ENCODE measurements at regions not wholly inside any gene's neighbourhood (a gene's known extent, or its start where the extent isn't known, plus 50 kb on each side); places are given as distances from the start of the nearest gene placed in this dataset.

GRCh38 chr5:82386576-82386975 lies 108.4 kb upstream of the RPS23 start (continued):
- TF ChIP-seq CEBPB (IDR thresholded peaks at IDR 0.05; ENCODE audit: low read depth) = no peak
- no peak for TF ChIP-seq SP1 (IDR thresholded peaks at IDR 0.05; ENCODE audit: low read depth)
- TF ChIP-seq YY1 (IDR thresholded peaks at IDR 0.05; ENCODE audit: extremely low read depth, insufficient replicate concordance, low read depth, low read length) = no peak
- TF ChIP-seq EZH2 (IDR thresholded peaks at IDR 0.05) = no peak

- no peaks in the 10 kb centered on the region for H3K27me3 ChIP-seq (ENCODE audit: insufficient read depth, low read length)
- DNase-seq (ENCODE audit: low read depth, low spot score) (no peak), ATAC-seq (no peak)
- H3K4me1 ChIP-seq (ENCODE audit: control insufficient read depth in 1 of 2, insufficient read depth in 2 of 2, low read length in 2 of 2) = peaks cover 29 to 48% of the 10 kb centered on the region in 2 experiments
- H3K36me3 ChIP-seq (ENCODE audit: control insufficient read depth in 1 of 2, insufficient read depth in 2 of 2, low read length in 2 of 2) = peaks cover 0 to 4% of the 10 kb centered on the region in 2 experiments; a peak in 1 of 4 replicates
- no peak overlapping the region for H3K9ac ChIP-seq (ENCODE audit: low read length)
- H3K4me2 ChIP-seq (ENCODE audit: low read length) = no peak overlapping the region
- no TSS peak for BruUV-seq (replicated peaks)
- ChIA-PET POLR2A (no interaction called here), CTCF (no interaction called here), RAD21 (ENCODE audit: low non-redundant PET in 1 of 2, low total read pairs in 2 of 2, uncharacterized antibody in 2 of 2, unreplicated experiment in 2 of 2) (no interaction called here)
- H3K27ac ChIP-seq (ENCODE audit: low read depth, low read length) = no peak overlapping the region
- H3K9me3 ChIP-seq (ENCODE audit: control insufficient read depth in 1 of 2, insufficient read depth in 1 of 2, low read depth in 1 of 2, low read length in 2 of 2) = no peaks in the 10 kb centered on the region
- intact Hi-C loops (cut with micrococcal nuclease) = no loop called here
- H3K4me3 ChIP-seq (replicated peaks in 1 of 2; ENCODE audit: low read depth in 1 of 2, low read length in 2 of 2) = no peak overlapping the region
- H4K20me1 ChIP-seq (ENCODE audit: insufficient read depth) = no peaks in the 10 kb centered on the region
- H3K79me2 ChIP-seq (ENCODE audit: insufficient read depth, low read length) = no peaks in the 10 kb centered on the region
- H3K9me2 ChIP-seq (ENCODE audit: insufficient read depth) = no peaks in the 10 kb centered on the region
- TF ChIP-seq SRF (IDR thresholded peaks at IDR 0.05; ENCODE audit: low read depth) (no peak), TCF7L2 (IDR thresholded peaks at IDR 0.05; ENCODE audit: borderline replicate concordance, extremely low read depth, insufficient read depth, insufficient read length) (no peak), JUND (IDR thresholded peaks at IDR 0.05) (no peak), SP1 (IDR thresholded peaks at IDR 0.05; ENCODE audit: low read depth) (no peak), EZH2 (IDR thresholded peaks at IDR 0.05) (no peak), EZH2phosphoT487 (IDR thresholded peaks at IDR 0.05; ENCODE audit: borderline replicate concordance) (no peak), FOSL1 (IDR thresholded peaks at IDR 0.05; ENCODE audit: low read depth) (no peak), ZBTB33 (IDR thresholded peaks at IDR 0.05; ENCODE audit: extremely low read depth, insufficient replicate concordance, low read length) (no peak), ATF3 (IDR thresholded peaks at IDR 0.05) (no peak), POLR2A (IDR thresholded peaks at IDR 0.05; ENCODE audit: borderline replicate concordance, extremely low read depth, insufficient read depth, insufficient read length) (no peak), CBX3 (IDR thresholded peaks at IDR 0.05; ENCODE audit: low read depth) (no peak), MAX (IDR thresholded peaks at IDR 0.05) (no peak), ZNF274 (IDR thresholded peaks at IDR 0.05; ENCODE audit: low read depth, low read length) (no peak), POLR2AphosphoS5 (IDR thresholded peaks at IDR 0.05; ENCODE audit: low read depth, low read length) (no peak), YY1 (IDR thresholded peaks at IDR 0.05; ENCODE audit: extremely low read depth, insufficient replicate concordance, low read depth, low read length) (no peak)
- H2AFZ ChIP-seq (ENCODE audit: low read depth, low read length, poor library complexity, severe bottlenecking) = no peak overlapping the region
Observed at GRCh38 chr5:82384034-82384750, 106.0 kb upstream of the RPS23 start.
